Transverse colon (tissue), 4 donors: ENCODE measurements at regions not wholly inside any gene's neighbourhood (a gene's known extent, or its start where the extent isn't known, plus 50 kb on each side); places are given as distances from the start of the nearest gene placed in this dataset.

ENCODE experiments used
- DNase-seq: peaks from one replicate; pipeline ENCODE4 v3.0.0-alpha.2; 2019
- H3K27ac ChIP-seq, 4 donors: fragments of 200-600 bp; sonication (generic); 2 replicates each; pipeline ENCODE4 v1.5.1; 2016 to 2018; ENCODE audit warnings: inconsistent platforms in 4 of 4
- H3K27me3 ChIP-seq: fragments of 200-600 bp; sonication (generic); 2 replicates; pipeline ENCODE4 v1.5.1; 2017; ENCODE audit warnings: inconsistent platforms
- H3K36me3 ChIP-seq, 4 donors: fragments of 200-600 bp; sonication (generic); 2 replicates each; pipeline ENCODE4 v1.5.1; 2017 to 2019; ENCODE audit warnings: inconsistent platforms in 4 of 4
- H3K4me1 ChIP-seq, 4 donors: fragments of 200-600 bp; sonication (generic); 2 replicates each; pipeline ENCODE4 v1.5.1; 2017 to 2020; ENCODE audit warnings: inconsistent platforms in 4 of 4
- H3K4me3 ChIP-seq, 4 donors: fragments of 200-600 bp; sonication (generic); 1 replicate in 1 of 4; 2 replicates in 3 of 4; pipeline versions ENCODE4 v1.5.1 to v1.6.1; 2017 to 2019; ENCODE audit warnings: inconsistent platforms in 4 of 4
- H3K9me3 ChIP-seq, 2 donors: fragments of 200-600 bp; sonication (generic); 2 replicates each; pipeline ENCODE4 v1.5.1; 2017 to 2019; ENCODE audit warnings: inconsistent platforms in 2 of 2
- CTCF ChIP-seq, 5 experiments: fragments of 200-600 bp in 3 of 5; fragments of 450-650 bp in 2 of 5; sonication (generic) in 3 of 5; IDR thresholded peaks; 1 replicate in 2 of 5; 2 replicates in 3 of 5; pipeline ENCODE4 v1.5.1; 2016 to 2017; ENCODE audit warnings: antibody characterized with exemption in 5 of 5, inconsistent platforms in 3 of 5, mild to moderate bottlenecking in 2 of 5, moderate library complexity in 1 of 5
- EP300 ChIP-seq: sonication (generic); formaldehyde crosslinking; IDR thresholded peaks from one replicate; pipeline ENCODE4 v1.6.1; 2017; ENCODE audit warnings: antibody characterized with exemption, low read depth
- POLR2A ChIP-seq: fragments of 450-650 bp; IDR thresholded peaks from one replicate; pipeline ENCODE4 v1.6.1; 2016; ENCODE audit warnings: antibody characterized with exemption, mild to moderate bottlenecking, moderate library complexity
- POLR2AphosphoS5 ChIP-seq, 3 donors: sonication (generic); formaldehyde crosslinking; IDR thresholded peaks; one replicate each; pipeline ENCODE4 v1.6.1; 2016; ENCODE audit warnings: antibody characterized with exemption in 3 of 3
- whole genome bisulfite sequencing, 2 donors: methylation state at CpG; one replicate each; pipeline ENCODE4 v1.1.5; 2018; ENCODE audit warnings: low coverage in 1 of 2; 5-methylcytosine and 5-hydroxymethylcytosine counted together
- in situ Hi-C, 4 donors: fragments of 200-750 bp; cut with MboI; loops; one replicate each; pipeline versions ENCODE4 v1.15.0 to v1.15.1; 2017; ENCODE audit warnings: low sequenced_read_pairs in 3 of 4, low pct_ligation_motif_present in 1 of 4, low pct_unique_long_range_greater_than_20kb in 1 of 4
- intact Hi-C: fragments of 100-400 bp; cut with DNase I; formaldehyde crosslinking; loops from one replicate; pipeline ENCODE4 v1.15.1; 2023; ENCODE audit warnings: low total_unique reads

GRCh38 chr15:23897531-23897930 lies 210.4 kb upstream of the NDN start:
- Histone ChIP-seq H3K4me3 (no peak overlapping the region), H3K27me3 (no peaks in the 10 kb centered on the region), H3K4me1 (no peaks in the 10 kb centered on the region), H3K9me3 (no peaks in the 10 kb centered on the region), H3K27ac (no peak overlapping the region), H3K36me3 (no peaks in the 10 kb centered on the region)
- intact Hi-C loops (no loop called here), in situ Hi-C loops (no loop called here)
- TF ChIP-seq EP300: no peak
- TF ChIP-seq CTCF (IDR thresholded peaks at IDR 0.05): no peak
- no peak for TF ChIP-seq POLR2A
- TF ChIP-seq POLR2AphosphoS5 (IDR thresholded peaks at IDR 0.05): no peak
- WGBS, 2 donors: 50 to 72% methylated on average over 2 to 21 of the region's 24 CpGs
- DNase-seq: no peak

GRCh38 chr15:23910030-23910429 lies 222.9 kb upstream of the NDN start:
- in situ Hi-C loops: loop anchor here in 1 of 4 donors (10.0 kb wide), 1 partner anchor 65 kb away; no protein-coding TSS in a partner anchor
- H3K9me3 ChIP-seq: no peaks in the 10 kb centered on the region
- 57 to 64% methylated on average over 2 of the region's 2 CpGs for WGBS, 2 donors
- no peak overlapping the region for H3K4me3 ChIP-seq
- H3K36me3 ChIP-seq: no peaks in the 10 kb centered on the region
- no peaks in the 10 kb centered on the region for H3K27me3 ChIP-seq
- TF ChIP-seq POLR2AphosphoS5 (IDR thresholded peaks at IDR 0.05) (no peak), CTCF (IDR thresholded peaks at IDR 0.05) (no peak), POLR2A (no peak), EP300 (no peak)
- no peaks in the 10 kb centered on the region for H3K4me1 ChIP-seq
- intact Hi-C loops: no loop called here
- DNase-seq: no peak
- H3K27ac ChIP-seq: no peak overlapping the region

GRCh38 chr15:23912191-23912590 lies 225.1 kb upstream of the NDN start:
- no peak overlapping the region for H3K27ac ChIP-seq

GRCh38 chr15:23913081-23913480 lies 226.0 kb upstream of the NDN start:
- Histone ChIP-seq H3K4me3 (no peak overlapping the region), H3K27me3 (no peaks in the 10 kb centered on the region), H3K36me3 (no peaks in the 10 kb centered on the region), H3K9me3 (no peaks in the 10 kb centered on the region), H3K4me1 (no peaks in the 10 kb centered on the region), H3K27ac (no peak overlapping the region)
- in situ Hi-C loops (loop anchor here in 1 of 4 donors (10.0 kb wide), 1 partner anchor 62 kb away; no protein-coding TSS in a partner anchor), intact Hi-C loops (no loop called here)
- TF ChIP-seq POLR2A (no peak), POLR2AphosphoS5 (IDR thresholded peaks at IDR 0.05) (no peak), EP300 (no peak), CTCF (IDR thresholded peaks at IDR 0.05) (no peak)
- DNase-seq: no peak
- WGBS, 2 donors: 44 to 46% methylated on average over 5 of the region's 5 CpGs

More at GRCh38 chr15:23912191-23912590, 225.1 kb upstream of the NDN start:
- Histone ChIP-seq H3K27me3 (no peaks in the 10 kb centered on the region), H3K4me3 (no peak overlapping the region), H3K36me3 (no peaks in the 10 kb centered on the region), H3K9me3 (no peaks in the 10 kb centered on the region), H3K4me1 (no peaks in the 10 kb centered on the region)
- no peak for DNase-seq
- WGBS, 2 donors: 60 to 62% methylated on average over 3 to 12 of the region's 12 CpGs
- TF ChIP-seq POLR2AphosphoS5 (IDR thresholded peaks at IDR 0.05): no peak
- no peak for TF ChIP-seq CTCF (IDR thresholded peaks at IDR 0.05)
- no peak for TF ChIP-seq EP300
- no peak for TF ChIP-seq POLR2A
- intact Hi-C loops: no loop called here
- in situ Hi-C loops: loop anchor here in 1 of 4 donors (10.0 kb wide), 1 partner anchor 63 kb away; no protein-coding TSS in a partner anchor
